NCI-H1694 treated with DMSO at 0.1 percent for 48 hours (cell line): ENCODE measurements at regions not wholly inside any gene's neighbourhood (a gene's known extent, or its start where the extent isn't known, plus 50 kb on each side); places are given as distances from the start of the nearest gene placed in this dataset.

Experiments
- DNase-seq: peaks from one replicate; lab custom pipeline; 2025; lab: John Stamatoyannopoulos, UW

- no peak for DNase-seq
Measured at GRCh38 chr17:68812876-68813584, 142.2 kb downstream of the ABCA8 start.

DNA sequence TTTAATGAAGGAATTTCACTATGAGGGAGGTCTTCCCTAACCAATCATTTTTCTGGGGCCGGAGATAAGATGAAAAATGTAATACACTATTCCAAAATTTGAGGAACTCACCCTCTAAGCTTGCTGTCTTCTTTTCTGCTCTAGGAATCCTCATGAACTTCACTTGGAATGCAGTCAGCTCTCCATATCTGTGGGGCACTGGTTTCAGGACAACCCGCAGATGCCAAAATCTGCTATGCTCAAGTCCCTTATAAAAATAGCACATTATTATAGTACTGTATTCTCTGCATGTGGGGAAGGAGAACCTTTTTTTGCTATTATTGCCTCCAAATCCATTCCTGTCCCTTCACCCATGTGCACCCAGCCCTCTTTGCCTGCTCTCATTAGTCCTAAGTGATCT lies 146.0 kb downstream of the ABCA8 start:
- no peak for DNase-seq

DNA sequence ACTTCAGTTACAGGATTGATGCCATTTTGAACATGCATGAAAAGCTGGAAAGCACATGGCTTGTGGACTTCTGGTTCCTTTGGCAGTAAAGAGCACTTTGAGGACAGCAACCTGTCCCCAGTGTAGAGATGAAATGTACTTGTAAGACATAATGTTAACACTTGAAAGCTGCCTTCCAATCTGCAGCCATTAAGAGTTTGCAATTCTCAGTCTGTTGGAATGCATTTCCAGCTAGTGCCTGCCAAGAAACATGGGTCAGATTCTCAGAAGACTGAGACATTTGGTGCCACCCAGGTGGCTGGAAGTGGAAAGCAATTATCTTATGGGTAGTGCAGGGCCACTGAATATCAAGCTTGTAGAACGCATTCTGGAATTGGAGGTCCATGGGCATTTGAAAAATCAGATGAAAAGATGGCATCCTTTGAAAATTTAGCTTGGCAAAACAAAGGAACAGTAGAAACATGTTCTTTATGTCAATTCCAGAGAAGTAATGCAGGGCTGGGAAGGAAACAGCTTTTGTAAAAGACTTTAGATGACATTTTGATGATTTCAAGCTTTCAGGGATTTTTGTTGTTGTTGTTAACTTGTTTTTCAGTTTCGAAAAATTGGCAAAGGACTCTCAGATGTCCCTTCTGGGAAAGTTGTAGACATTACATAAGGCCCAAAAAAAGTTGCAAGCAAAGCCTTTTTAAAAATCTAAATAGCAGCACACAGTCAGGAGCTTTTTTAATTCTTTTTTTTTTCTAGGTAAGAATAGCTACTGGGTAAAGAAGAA lies 147.0 kb downstream of the ABCA8 start:
- no peak for DNase-seq

- DNase-seq: no peak
Measured at GRCh38 chr17:68805609-68806008, 149.6 kb downstream of the ABCA8 start.

GRCh38 chr17:68804777-68805520 lies 150.2 kb downstream of the ABCA8 start:
- no peak for DNase-seq

- DNase-seq: no peak
Measured at GRCh38 chr17:68803164-68803929, 151.8 kb downstream of the ABCA8 start.

- DNase-seq: no peak
Measured at GRCh38 chr17:68801335-68802247, 153.6 kb downstream of the ABCA8 start.

DNA sequence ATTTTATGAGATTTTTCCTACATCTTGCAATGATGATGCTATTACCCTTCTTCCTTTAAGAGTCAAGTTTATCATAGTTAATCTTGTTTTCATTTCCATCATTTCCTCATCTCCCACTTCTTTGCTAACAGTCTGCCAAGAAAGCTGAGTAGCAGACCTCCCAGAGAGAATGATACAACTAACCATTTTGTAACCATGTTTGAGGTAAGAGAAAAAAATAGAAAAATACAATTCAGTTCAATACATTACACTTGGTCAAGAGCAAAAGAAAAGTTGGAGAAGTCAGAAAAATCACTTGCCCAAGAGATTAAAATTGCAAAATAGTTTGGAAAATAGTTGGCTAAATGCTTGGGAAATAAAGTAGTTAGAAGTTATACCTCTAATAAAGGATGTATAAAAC lies 154.4 kb downstream of the ABCA8 start:
- DNase-seq: no peak

GRCh38 chr17:68794636-68795434 lies 160.4 kb downstream of the ABCA8 start:
- peak; percentile 71 for DNase-seq

- DNase-seq: no peak
Measured at GRCh38 chr17:68792873-68793272, 162.3 kb downstream of the ABCA8 start.

DNA sequence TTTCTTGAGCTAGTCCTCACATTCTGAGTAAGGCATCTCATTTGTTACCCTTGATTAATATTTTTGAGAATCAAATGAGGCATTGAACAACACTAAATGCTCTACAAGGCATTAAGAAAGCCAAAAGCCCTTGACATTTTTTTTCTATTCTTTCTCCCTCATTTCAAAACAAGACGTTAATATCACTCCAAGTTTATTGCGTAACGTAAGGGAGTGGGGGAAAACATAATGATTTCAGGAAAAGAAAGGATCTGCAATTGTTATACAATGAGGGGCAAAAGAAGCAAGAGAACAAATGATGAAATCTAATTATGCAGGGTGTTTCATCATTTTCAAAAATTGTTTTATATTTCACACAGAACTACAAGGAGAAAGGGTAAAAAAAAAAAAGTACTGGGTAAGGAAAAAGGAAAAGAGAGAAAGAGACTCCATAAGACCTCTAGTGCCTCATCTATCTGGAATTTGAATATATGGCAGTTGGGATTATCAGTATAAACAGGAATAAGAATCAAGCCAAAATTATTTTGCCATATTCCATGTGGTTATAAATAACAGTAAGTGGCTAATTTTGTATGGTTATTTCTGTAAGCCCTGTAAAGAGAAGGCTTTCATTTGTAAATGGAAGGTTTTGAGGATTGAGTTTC lies 163.0 kb downstream of the ABCA8 start:
- no peak for DNase-seq

- DNase-seq: no peak
Measured at GRCh38 chr17:68790931-68791330, 164.3 kb downstream of the ABCA8 start.

- no peak for DNase-seq
Measured at GRCh38 chr17:68790492-68790891, 164.7 kb downstream of the ABCA8 start.

- DNase-seq: no peak
Measured at GRCh38 chr17:68789203-68789962, 165.8 kb downstream of the ABCA8 start.

- DNase-seq: no peak
Measured at GRCh38 chr17:68785565-68786486, 169.4 kb downstream of the ABCA8 start.

DNA sequence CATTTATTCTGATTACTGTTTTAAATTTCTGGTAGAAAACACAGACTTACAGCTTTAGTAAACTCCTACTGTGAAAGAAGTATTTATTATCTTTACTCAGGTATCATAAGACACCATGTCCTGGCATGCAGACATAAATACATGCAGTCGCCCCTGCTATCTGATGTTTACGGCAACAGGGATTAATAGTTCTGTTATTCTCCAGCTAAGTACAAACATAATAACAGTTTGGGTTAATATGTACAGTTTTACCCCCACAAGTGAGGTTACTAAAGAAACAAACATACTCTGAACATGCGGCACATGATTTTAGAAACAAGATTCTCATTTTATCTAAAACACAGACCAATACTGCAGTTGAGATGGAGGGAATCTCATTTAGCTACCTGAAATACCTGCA lies 170.8 kb downstream of the ABCA8 start:
- no peak for DNase-seq

DNA sequence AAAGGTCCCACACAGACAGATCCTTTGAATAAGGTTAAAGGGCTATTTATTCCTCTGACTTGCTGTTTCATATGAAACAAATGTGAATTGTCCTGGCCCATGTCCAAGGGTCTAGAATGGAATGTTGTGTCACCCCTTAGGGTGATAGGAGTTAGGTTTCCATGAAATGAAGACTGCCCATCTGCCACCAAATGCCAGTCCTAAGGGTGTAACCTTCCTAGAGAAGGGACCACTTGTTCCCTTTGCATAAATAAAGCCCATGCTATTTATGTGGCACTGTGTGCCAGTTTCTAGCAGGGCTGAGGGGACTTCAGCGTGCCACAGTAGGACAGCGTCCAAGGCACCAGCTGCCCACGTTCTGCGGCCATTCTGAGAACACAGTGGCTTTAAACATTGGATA lies 171.3 kb downstream of the ABCA8 start:
- DNase-seq: no peak

DNA sequence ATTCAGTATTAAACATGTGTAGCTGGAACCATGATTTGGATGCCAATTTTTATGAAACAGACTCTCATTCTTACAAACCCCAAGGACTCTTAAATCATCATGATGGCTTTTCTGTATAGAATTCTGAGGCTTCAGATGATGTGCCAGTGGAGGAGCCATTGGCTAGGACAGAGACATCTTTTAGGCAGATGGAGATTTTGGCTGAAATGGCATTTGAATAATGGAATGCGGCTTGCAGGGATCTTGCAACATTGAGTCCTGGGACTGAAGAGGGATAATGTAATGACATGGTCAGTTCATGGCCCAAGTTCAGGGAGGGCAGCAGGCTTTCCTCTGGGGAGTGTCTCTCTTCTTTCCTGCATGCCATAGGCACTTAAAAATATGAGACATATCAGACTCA lies 172.4 kb downstream of the ABCA8 start:
- no peak for DNase-seq
